ENCODE measurements at regions not wholly inside any gene's neighbourhood (a gene's known extent, or its start where the extent isn't known, plus 50 kb on each side); places are given as distances from the start of the nearest gene placed in this dataset.

- TF ChIP-seq CTCF (IDR thresholded peaks at IDR 0.05), result no peak
- no peak for TF ChIP-seq POLR2A (IDR thresholded peaks at IDR 0.05)
- TF ChIP-seq POLR2AphosphoS5 (IDR thresholded peaks at IDR 0.05), result no peak
- no peak for TF ChIP-seq EP300 (IDR thresholded peaks at IDR 0.05)
These were observed 52.2 kb upstream of the SPATA31E1 start for GRCh38 chr9:87830446-87830845.
